ENCODE measurements at regions not wholly inside any gene's neighbourhood (a gene's known extent, or its start where the extent isn't known, plus 50 kb on each side); places are given as distances from the start of the nearest gene placed in this dataset.
"Not testable (repeated sequence)": the region's sequence is repeated elsewhere in the genome, so short reads cannot be mapped to it uniquely, and the experiment has no call there.

DNA sequence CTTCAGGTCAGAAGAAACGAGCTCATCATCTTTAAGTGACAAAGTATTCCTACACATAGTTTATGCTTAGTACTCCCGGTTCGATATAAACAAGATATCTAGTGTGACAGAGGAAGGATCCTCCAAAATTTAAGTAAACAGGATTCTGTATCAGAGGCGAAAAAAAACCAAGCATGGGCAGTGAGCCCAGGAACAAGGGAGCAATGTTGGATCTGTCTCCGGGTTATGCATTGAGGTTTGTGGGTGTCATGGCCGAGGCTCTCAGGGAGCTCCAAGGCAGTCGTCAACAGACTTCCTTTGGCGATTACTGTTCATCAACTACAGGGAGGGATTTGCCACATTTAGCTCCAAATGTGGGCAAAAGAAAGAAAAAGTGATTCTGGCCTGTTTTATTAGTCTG, 319.5 kb downstream of the CBLN4 start:
- no peak for DNase-seq (ENCODE audit: low spot score)

DNA sequence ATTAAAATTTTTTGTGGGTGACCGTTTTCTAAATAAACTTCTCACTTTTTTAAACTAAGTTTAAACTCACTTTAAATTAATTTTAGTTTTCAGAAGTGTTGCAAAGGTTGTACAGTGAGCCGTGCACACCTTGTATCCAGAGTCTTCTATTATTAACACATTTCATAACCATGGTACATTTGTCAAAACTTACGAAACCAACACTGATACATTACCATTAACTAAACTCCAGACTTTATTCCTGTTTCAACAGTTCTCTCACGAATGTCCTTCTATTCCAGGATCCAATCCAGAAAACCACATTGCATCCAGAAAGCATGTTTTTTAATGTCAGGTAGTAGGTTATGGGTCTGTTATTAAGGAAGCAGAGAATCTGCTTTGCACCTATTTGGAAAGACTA, 319.9 kb downstream of the CBLN4 start:
- DNase-seq (ENCODE audit: low spot score): no peak

DNA sequence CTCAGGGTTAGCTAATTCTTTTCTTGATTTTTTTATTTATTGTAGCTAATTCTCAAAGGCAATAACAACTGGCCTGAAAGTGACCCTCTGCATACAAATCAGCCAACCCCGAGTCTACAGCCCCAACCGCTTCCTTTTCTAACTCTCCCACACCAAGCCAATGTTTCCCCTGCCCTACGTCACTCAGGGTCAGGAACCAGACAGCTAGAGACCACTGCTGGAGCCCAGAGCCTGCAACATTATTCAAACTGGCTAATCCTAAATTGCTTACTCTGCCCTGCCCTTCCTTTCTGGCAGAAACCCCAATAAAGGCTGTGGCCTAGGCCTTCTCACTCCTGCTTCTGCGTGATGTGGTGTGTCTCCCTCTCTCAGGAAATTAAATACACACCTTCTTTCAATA, 320.7 kb downstream of the CBLN4 start:
- no peak for DNase-seq (ENCODE audit: low spot score)

DNA sequence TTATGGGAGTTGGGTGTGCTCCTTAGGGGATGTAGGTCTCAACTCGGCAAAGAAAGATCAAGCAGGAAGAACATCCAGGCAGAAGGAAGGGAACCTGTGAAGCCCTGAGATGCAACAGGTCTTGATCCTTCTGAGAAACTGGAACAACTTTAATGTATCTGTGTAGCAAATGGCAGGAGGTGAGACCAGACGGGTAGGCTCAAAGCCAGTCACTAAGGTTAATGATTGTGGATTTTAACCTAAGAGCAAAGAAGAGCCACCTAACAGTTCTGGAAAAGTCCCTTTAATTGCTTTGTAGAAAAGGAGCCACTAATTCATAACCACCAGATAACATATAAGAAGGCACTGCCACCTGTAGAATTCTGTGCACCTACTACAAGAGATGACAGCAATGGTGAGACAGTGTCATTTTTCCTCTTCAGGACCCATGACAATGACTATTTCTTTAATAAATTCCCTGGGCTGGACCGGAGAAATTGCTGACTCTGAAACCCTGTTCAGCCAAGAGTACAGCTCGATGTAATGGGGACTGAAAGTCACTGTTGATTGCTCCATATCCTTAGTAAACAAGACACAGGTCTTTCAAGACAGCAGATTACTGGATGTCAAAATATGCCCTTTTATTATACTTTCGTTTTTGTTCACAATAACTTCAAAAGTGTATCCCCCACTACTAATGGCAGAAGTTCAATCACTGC, 326.2 kb downstream of the CBLN4 start:
- no peak for DNase-seq (ENCODE audit: low spot score)

DNA sequence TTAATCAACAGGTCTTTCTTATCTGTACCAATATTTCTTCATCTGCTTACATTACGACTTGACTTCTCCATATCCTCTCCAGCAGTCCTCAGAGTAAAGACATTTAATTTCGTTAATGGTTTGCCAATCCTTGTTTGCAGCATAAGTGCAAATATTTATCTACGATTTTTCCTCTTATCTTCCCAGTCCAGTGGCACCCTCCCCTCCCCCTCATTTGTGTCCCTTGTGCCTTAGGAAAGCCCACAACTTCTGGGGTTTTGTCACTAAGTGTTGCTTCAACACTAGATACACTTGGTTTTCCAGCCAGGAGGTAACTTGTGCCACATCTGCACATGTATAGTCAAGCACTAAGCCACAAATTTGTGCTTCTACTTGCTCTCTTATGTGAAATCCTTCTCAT, 327.2 kb downstream of the CBLN4 start:
- DNase-seq (ENCODE audit: low spot score): no peak

DNA sequence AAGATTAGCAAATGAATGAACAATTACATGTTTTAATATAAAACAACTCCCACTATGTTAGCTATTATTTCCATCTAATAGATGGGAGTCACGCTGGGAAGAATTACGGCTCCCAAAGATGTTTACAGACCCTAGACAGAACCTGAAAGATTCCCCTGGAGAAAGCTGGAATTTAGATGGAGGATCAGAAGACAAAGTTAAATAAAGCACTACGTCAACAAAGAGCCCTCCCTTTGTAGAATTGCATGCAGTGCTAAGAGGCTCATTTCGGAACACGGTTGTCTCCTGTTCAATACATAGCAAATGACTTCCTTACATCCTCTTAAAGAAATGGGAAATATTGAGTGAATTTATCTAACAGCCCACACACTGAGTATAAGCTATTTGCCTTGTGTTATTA, 328.3 kb downstream of the CBLN4 start:
- DNase-seq (ENCODE audit: low spot score): no peak

DNA sequence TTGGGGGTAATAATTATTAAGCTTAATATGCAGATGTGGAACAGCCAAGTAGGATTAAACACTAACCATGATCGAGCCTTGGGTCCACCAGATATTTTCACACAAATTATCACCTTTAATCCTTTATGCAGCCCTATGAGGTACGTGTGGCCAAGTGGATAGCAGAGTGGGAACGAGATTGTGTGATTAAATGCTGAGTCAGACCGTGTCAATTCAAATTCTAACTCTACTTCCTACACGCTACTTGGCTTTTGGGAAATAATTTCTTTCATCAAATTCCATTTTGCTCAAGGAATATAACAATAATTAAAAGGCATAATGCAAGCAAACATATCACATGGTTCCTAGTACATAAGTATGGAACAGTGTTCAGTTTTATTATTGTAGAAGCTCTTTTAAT, 329.2 kb downstream of the CBLN4 start:
- no peak for DNase-seq (ENCODE audit: low spot score)

DNA sequence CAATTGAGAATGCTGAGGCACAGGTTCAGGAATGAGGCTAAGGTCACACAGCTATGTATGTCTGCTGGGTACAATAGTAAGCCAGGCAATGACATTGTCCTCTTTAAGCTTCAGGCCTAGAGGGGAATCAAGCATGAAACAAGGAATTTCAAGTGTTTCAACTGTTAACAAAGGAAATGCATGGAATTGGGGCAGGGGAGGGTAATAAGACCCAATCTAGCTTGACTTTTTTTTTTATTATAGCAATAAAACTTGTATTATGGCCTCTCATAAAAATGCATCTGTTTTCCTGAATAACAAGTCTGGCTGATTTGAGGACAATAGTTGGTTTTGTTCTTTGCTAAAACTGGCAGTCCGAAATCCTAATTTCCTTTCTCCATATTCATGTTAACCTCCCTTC, 336.7 kb downstream of the CBLN4 start:
- DNase-seq (ENCODE audit: low spot score): no peak

DNA sequence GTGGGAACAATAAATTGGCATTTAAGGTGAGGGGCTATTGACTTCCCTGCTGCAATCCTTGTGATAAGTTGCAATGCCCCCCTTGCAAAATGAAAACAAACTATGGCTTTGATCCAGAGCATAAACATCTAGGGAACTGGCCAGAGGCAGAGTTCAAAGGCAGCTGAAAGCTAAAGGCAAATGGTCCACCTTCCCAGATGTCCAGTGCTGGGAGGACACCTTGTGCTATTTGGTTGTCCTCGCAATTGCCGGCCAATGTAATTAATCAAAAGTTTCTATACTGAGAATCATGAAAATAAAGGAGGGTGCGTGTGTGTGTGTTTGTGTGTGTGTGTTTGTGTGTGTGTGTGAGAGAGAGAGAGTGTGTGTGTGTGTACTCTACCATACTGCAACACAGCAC, 337.4 kb downstream of the CBLN4 start:
- DNase-seq (ENCODE audit: low spot score): no peak

DNA sequence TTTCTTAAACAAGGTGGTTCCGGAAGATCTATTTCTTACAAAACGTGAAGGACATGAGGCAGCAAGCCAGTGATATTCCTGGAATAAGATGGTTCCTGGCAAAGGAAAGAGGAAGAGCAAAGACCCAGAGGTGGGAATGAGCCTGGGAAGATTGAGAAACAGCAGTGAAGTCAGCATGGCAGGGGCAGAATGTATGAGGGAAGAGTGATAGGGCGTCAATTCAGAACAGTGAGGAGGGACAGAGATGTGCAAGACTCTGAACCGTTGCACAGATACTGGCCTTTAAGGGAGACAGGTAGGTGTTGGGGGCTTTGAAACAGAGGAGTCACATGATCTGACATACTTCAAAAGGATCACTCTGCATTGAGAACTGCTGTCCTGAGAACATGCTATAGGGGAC, 338.3 kb downstream of the CBLN4 start:
- no peak for DNase-seq (ENCODE audit: low spot score)

DNA sequence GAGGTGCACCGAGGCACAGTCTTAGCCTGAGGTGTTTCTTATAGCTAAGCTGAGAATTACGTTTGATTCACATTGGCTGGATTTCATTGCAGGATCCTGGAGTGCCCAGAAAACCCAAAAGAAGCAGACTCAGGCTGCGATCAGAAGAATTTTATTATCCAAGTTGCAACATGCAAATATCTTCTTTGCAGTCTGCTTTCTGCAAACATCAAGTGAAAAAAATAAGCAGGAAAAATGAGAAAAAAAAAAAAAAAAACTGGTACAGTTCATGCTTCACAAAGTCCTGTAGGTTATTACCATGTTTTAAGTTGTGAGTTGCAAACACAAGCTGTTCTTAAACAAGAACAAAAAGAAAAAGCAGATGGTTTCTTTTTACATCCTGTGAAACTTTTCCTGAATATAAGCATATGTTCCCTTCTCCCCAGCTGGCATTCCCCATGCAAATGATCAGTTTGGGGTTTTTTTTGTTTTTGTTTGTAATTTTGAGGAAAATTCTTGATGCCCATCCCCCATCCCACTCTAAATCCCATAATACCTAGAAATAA, 349.0 kb downstream of the CBLN4 start:
- DNase-seq (ENCODE audit: low spot score): no peak

DNA sequence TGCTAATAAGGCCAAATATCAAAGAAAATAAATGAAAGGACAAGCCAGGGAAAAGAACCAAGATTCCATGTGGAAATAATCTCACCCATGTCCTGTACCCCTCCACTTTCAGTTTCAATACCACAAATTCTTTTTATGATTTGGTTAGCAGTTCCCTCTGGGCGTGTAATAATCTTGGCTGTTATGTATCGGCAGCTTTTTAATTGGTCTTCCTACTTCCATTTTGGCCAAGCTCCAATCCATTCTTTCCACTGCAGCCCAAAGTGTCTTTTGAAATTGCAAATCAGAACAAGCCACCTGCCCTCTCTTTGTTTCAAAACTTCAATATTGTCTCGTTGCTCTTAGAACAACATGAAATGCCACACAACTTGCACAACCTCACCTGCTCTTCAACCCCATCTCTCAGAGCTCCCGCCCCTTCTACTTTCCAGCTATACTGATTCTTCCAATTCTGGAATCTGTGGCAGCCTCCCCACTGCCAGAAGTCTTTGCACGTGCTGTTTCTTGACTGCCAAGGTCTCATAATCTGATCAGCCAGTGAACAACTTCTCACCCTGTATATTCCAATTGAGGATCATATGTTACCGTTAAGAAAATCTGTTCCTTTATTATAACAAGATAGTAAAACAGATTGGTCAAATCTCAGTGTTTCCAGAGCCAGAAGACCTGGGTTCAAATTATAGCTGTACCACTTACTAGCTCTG, 354.5 kb downstream of the CBLN4 start:
- no peak for DNase-seq (ENCODE audit: low spot score)

DNA sequence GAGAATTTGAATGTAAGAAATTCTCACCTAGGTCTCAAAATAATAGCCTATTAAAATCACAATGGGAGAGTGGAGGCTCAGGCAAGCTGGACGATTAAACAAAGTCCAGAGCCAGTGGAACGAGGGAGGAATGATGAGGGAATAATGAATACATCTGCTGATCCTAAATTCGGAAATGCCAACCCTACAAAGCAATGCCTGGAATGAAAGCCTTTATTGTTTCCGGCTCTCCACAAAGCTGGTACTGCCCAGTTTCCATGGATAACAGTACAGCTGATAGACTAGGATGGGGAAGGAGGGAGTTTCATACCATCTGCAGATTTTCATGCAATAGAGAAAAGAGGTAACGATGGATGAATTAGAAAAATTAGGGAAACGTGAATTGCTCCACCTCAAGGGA, 356.1 kb downstream of the CBLN4 start:
- no peak for DNase-seq (ENCODE audit: low spot score)

DNA sequence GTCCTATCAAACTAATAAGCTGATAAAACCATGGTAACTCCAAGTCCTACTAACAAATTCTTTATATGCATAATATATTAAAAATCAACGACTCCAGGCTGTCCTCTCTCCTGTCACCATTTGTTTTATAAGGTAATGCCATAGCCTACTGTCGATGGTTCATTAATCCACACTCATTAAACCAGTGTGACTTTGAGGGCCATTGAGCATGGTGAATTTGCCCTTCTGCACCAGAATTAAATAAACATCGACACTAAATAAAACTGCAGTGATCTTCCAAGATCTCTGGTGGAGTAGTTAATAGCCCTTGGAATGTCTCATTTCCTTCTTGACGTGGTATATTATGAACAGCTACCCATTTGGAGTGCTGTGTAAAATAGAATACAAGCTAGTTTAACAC, 358.5 kb downstream of the CBLN4 start:
- no peak for DNase-seq (ENCODE audit: low spot score)

DNA sequence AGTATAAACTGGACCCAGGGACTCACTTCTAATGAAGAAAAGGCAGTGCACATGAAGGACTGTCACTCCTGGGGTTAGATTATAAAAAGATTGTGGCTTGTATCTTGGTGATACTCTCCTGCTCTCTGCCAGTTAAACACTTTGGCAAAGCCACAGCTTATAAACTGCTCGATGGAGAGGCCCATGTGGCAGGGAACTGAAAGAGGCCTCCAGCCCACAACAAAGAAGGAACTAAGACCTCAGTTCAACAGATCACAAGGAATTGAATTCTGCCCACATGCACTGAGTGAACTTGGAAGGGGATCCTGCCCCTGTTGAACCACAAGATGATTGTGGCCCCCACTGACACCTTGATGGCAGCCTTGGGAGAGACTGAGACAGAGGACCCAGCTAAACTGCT, 363.8 kb downstream of the CBLN4 start:
- no peak for DNase-seq (ENCODE audit: low spot score)

DNA sequence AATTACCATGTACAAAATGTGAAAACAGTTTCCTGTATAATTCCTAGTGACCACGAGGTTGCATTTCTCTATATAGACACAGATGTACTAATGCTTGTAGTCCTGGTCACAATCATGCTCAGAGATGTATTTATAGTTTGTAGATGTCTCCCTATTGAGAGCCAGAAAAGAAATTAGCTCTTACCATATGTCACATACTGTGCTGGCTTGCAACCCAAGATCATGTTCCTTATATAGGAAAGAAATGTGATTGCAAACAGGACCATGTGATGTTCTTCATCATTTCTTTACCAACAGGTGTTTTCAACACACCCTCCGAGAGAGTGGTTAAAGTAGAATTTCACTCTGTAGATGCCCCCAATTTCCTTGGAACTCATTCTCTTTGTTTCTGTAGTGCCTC, 369.4 kb downstream of the CBLN4 start:
- no peak for DNase-seq (ENCODE audit: low spot score)

DNA sequence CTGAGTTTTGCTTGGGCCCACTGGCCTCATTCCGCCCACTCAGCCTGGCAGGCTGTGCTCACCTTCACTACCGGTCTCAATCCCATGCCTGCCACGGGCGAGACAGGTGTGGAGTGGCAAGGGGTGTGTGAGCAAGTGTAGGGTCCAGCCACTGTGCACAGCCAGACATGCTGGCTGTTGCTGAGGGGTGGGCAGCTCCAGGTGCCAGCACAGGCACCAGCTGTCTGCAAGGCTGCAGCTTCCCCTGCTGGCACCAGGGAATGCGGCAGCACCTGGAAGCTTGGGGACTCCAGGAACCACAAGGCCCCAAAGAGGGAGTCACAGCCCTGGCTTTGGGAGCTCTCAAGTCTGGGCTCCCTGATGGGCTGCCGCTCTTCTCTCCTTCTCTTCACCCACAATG, 372.7 kb downstream of the CBLN4 start:
- DNase-seq (ENCODE audit: low spot score): no peak

DNA sequence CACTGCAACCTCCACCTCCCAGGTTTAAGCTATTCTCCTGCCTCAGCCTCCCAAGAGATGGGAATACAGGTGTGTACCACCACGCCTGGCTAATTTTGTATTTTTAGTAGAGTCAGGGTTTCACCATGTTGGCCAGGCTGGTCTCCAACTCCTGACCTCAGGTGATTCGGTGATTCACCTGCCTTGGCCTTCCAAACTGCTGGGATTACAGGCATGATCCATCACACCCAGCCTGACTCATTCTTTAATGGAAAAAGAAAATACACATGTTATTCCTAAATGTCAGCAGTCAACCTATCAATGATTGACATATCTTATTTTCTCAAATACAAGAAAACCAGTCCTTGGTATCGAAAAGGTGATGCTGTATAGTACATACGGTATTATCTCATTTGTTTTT, 376.2 kb downstream of the CBLN4 start:
- not testable (repeated sequence) for DNase-seq (ENCODE audit: low spot score)

DNA sequence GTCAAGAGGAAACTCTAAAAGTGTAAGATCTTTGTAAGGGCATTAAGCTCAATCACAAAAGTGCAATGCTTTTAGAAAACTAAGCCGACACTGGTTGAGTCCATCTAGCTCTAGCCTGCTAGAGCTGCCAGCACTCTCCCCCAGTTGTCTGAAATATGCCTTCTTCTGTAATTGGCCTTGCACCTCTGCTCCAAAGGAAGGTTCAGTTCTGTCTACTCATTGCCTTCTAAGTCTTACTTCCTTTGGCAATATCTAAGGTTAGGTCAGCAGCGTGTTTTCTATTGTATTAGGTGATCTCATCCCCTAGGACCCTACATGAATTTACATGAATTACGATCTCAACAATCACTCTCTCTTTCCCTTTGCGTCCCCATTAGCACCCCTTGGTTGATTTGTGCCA, 378.6 kb downstream of the CBLN4 start:
- no peak for DNase-seq (ENCODE audit: low spot score)

DNA sequence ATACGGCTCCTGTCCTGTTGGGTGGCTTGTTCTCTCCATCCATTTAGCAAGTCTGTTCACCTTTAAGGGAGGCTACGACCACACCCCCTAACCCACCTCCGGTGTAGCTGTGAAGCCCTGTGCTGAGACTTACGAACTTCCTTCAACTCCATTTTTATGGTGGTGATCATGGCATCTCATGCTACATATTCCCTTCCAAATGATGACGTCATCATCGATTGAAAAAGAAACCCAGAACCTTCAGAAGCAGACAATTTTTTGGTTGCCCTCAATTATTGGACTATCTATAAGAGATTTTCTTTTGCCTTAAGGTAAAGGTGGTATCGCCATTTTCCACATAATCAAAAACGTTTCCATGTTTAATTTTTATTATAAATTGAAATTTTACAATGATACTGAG, 389.0 kb downstream of the CBLN4 start:
- DNase-seq (ENCODE audit: low spot score): no peak

DNA sequence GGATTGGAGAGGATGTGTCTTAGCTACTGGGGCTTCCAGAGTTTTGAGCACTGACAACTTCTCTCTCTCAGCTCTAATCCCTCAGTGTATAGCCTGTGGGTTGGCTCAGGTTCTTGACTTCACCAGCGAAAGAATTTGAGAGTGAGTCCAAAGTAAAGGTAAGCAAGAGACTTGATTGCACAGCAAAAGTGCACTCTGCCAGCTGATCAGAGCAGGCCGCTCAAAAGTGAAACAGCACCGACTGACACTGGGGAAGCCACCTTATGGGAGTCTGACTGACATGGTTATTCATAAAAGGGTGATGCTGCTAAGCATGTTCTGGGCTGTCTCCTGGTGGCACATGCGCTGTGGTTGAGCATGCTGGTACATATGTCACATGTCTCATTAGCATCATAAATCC, 389.5 kb downstream of the CBLN4 start:
- DNase-seq (ENCODE audit: low spot score): no peak

DNA sequence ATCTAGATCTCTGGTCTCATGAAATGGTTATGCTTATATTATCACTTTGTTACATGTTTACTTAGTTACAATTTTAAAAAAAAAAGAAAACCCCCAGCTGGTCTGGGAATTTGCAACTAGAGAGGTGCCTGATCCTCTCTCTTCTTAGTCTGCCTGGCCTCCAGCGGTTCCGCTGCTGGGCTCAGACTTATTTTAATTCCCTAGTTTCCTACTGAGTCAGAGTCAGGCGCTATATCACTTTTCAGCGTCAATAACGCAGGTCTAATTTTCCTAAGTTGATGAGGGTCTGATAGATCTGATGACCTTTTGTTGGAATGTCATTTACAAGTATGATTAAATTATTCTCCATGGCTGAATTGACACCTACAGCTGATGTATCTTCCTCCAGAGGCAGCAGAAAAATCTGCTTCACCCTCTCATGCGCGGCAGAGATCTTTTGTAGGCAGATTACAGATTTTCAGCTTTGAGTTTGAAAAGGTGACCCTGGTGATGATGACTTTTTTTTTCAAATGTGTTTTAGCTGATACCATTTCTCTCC, 391.0 kb downstream of the CBLN4 start:
- DNase-seq (ENCODE audit: low spot score): no peak

DNA sequence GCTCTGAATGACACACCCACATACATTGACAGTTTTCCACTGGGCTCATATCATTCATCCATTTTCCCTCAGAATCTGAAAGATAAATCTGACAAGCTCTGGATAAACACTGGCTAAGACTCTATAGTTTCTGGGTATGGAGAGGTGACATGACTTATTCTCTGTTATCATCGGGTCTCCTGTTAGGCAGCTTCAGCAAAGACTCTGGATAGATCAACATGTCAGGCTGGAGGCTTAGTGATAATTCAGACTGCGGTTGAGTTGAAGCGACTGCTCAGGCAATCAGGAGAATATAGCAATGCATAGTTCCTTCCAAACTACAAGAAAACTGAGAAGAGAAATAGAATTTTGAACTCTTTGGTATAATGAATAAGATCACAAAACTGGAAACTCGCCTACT, 394.6 kb downstream of the CBLN4 start:
- DNase-seq (ENCODE audit: low spot score): no peak

Measured in HT-29 (cell line).